Suprapubic skin (tissue), 4 donors: ENCODE measurements at regions not wholly inside any gene's neighbourhood (a gene's known extent, or its start where the extent isn't known, plus 50 kb on each side); places are given as distances from the start of the nearest gene placed in this dataset.

Experiments
- EP300 ChIP-seq: sonication (generic); formaldehyde crosslinking; IDR thresholded peaks from one replicate; pipeline ENCODE4 v1.6.1; 2017; ENCODE audit warnings: antibody characterized with exemption
- POLR2A ChIP-seq, 2 donors: fragments of 450-650 bp; IDR thresholded peaks; one replicate each; pipeline ENCODE4 v1.6.1; 2017; ENCODE audit warnings: antibody characterized with exemption in 2 of 2, mild to moderate bottlenecking in 2 of 2, moderate library complexity in 2 of 2
- POLR2AphosphoS5 ChIP-seq, 3 donors: sonication (generic); formaldehyde crosslinking; IDR thresholded peaks; one replicate each; pipeline ENCODE4 v1.6.1; 2017; ENCODE audit warnings: antibody characterized with exemption in 3 of 3

- TF ChIP-seq EP300 (no peak), POLR2AphosphoS5 (IDR thresholded peaks at IDR 0.05) (no peak), POLR2A (IDR thresholded peaks at IDR 0.05) (no peak)
Observed at GRCh38 chr12:66881386-66881785, 202.5 kb upstream of the GRIP1 start.
